Psoas muscle (tissue), 7 donors: ENCODE measurements at regions not wholly inside any gene's neighbourhood (a gene's known extent, or its start where the extent isn't known, plus 50 kb on each side); places are given as distances from the start of the nearest gene placed in this dataset.
"Not testable (repeated sequence)": the region's sequence is repeated elsewhere in the genome, so short reads cannot be mapped to it uniquely, and the experiment has no call there.

ENCODE experiments used
- ATAC-seq, 4 donors: fragments of 200-7000 bp; cut with Tn5 transposase; one replicate each; pipeline ENCODE4 v1.9.1; 2020; ENCODE audit warnings: moderate library complexity in 3 of 4, mild to moderate bottlenecking in 2 of 4
- DNase-seq, 2 donors: peaks; one replicate each; pipeline ENCODE4 v3.0.0-alpha.2; 2020
- H3K27ac ChIP-seq: fragments of 200-600 bp; one replicate; pipeline ENCODE4 v1.8.0; 2022
- H3K27me3 ChIP-seq, 3 donors: fragments of 200-600 bp in 1 of 3; one replicate each; pipeline versions ENCODE4 v1.6.1 to v1.8.0; 2013 to 2022; ENCODE audit warnings: low read length in 2 of 3, mild to moderate bottlenecking in 2 of 3, moderate library complexity in 1 of 3; ENCODE audit not compliant: insufficient read depth in 3 of 3
- H3K36me3 ChIP-seq, 2 donors: fragments of 200-600 bp in 1 of 2; one replicate each; pipeline versions ENCODE4 v1.6.1 to v1.8.0; 2013 to 2022; ENCODE audit warnings: low read depth in 1 of 2, mild to moderate bottlenecking in 1 of 2, moderate library complexity in 1 of 2; ENCODE audit not compliant: insufficient read depth in 1 of 2
- H3K4me1 ChIP-seq: fragments of 200-600 bp; one replicate; pipeline ENCODE4 v1.8.0; 2022
- H3K4me3 ChIP-seq: fragments of 200-600 bp; one replicate; pipeline ENCODE4 v1.8.0; 2022; ENCODE audit warnings: mild to moderate bottlenecking
- H3K9me3 ChIP-seq: fragments of 200-600 bp; one replicate; pipeline ENCODE4 v1.8.0; 2022
- CTCF ChIP-seq: fragments of 200-600 bp; IDR thresholded peaks from one replicate; pipeline ENCODE4 v1.8.0; 2022; ENCODE audit warnings: antibody characterized with exemption
- WGBS, 3 donors: extraction: QIAGEN DNeasy Blood & Tissue Kit; methylation state at CpG; one replicate each; pipeline versions ENCODE4 v1.1.6 to v1.1.7; 2013; 5-methylcytosine and 5-hydroxymethylcytosine counted together
- intact Hi-C, 2 donors: fragments of 100-400 bp; cut with DNase I; formaldehyde crosslinking; loops; one replicate each; pipeline versions ENCODE4 v1.11.0 to v1.14.2; 2022
- donor health status: healthy with polysubstance abuse.
- donor health status: DM: no; HTN: no; CAD: no; lungs with moderate emphysema.
- donor health status: Bipolar disorder and iron deficiency.
- donor health status: healthy.
- donor health status: DM: yes; HTN: yes; CAD: no.
- donor health status: DM: no; HTN: no; CAD: no.
- donor health status: DM: yes; HTN: yes; CAD: no.

- no peak for ATAC-seq
- no peak for DNase-seq
- TF ChIP-seq CTCF = no peak
These were observed 462.5 kb downstream of the AMY1C start for GRCh38 chr1:104212239-104212638.

GRCh38 chr1:104217395-104217986 lies 467.8 kb downstream of the AMY1C start:
- 91 to 95% (median 91%) methylated on average over 24 to 28 of the region's 28 CpGs for WGBS, 3 donors
- H3K27me3 ChIP-seq, DNase-seq, H3K36me3 ChIP-seq, H3K9me3 ChIP-seq, H3K4me1 ChIP-seq, ATAC-seq, H3K4me3 ChIP-seq, intact Hi-C loops, H3K27ac ChIP-seq: not testable (repeated sequence)

More at GRCh38 chr1:104212239-104212638, 462.5 kb downstream of the AMY1C start:
- 83 to 87% (median 85%) methylated on average over 1 of the region's 1 CpG for WGBS, 3 donors
- H3K27ac ChIP-seq = no peak overlapping the region
- H3K27me3 ChIP-seq = no peaks in the 10 kb centered on the region
- no peaks in the 10 kb centered on the region for H3K4me1 ChIP-seq
- H3K9me3 ChIP-seq = peaks cover 5% of the 10 kb centered on the region
- no peak overlapping the region for H3K4me3 ChIP-seq
- intact Hi-C loops = no loop called here
- H3K36me3 ChIP-seq = no peaks in the 10 kb centered on the region

- ATAC-seq (no peak), DNase-seq (no peak)
- 13 to 25% (median 24%) methylated on average over 3 of the region's 3 CpGs for WGBS, 3 donors
- Histone ChIP-seq H3K4me3 (no peak overlapping the region), H3K27ac (no peak overlapping the region), H3K27me3 (no peaks in the 10 kb centered on the region), H3K4me1 (no peaks in the 10 kb centered on the region), H3K36me3 (no peaks in the 10 kb centered on the region), H3K9me3 (no peaks in the 10 kb centered on the region)
- intact Hi-C loops = no loop called here
- no peak for TF ChIP-seq CTCF
These were observed 480.2 kb downstream of the AMY1C start for GRCh38 chr1:104229860-104230259.

- H3K4me1 ChIP-seq = no peaks in the 10 kb centered on the region
- intact Hi-C loops = no loop called here
- no peaks in the 10 kb centered on the region for H3K9me3 ChIP-seq
- no peaks in the 10 kb centered on the region for H3K27me3 ChIP-seq
- no peak for TF ChIP-seq CTCF
- 59 to 61% (median 59%) methylated on average over 4 of the region's 4 CpGs for WGBS, 3 donors
- no peak for DNase-seq
- no peak for ATAC-seq
- no peak overlapping the region for H3K27ac ChIP-seq
- no peak overlapping the region for H3K4me3 ChIP-seq
- no peaks in the 10 kb centered on the region for H3K36me3 ChIP-seq
These were observed 482.0 kb downstream of the AMY1C start for GRCh38 chr1:104231676-104232075.

GRCh38 chr1:104235141-104235540 lies 485.4 kb downstream of the AMY1C start:
- Histone ChIP-seq H3K36me3 (no peaks in the 10 kb centered on the region), H3K27me3 (no peaks in the 10 kb centered on the region), H3K4me3 (no peak overlapping the region), H3K27ac (no peak overlapping the region), H3K4me1 (no peaks in the 10 kb centered on the region), H3K9me3 (no peaks in the 10 kb centered on the region)
- 43 to 51% (median 46%) methylated on average over 3 of the region's 3 CpGs for WGBS, 3 donors
- intact Hi-C loops = no loop called here
- ATAC-seq (no peak), DNase-seq (no peak)
- TF ChIP-seq CTCF = no peak
